Liver (tissue), 3 donors: ENCODE measurements at regions not wholly inside any gene's neighbourhood (a gene's known extent, or its start where the extent isn't known, plus 50 kb on each side); places are given as distances from the start of the nearest gene placed in this dataset.

ENCODE experiments used
- EGR1 ChIP-seq, 2 donors: IDR thresholded peaks; 2 replicates each; pipeline ENCODE4 v1.6.1; 2016 to 2018; ENCODE audit warnings: antibody characterized with exemption in 2 of 2, low read depth in 2 of 2
- FOXA1 ChIP-seq: IDR thresholded peaks from 2 replicates; pipeline ENCODE4 v1.6.1; 2016; ENCODE audit warnings: antibody characterized with exemption
- FOXA2 ChIP-seq: IDR thresholded peaks from 2 replicates; pipeline ENCODE4 v1.6.1; 2016; ENCODE audit warnings: antibody characterized with exemption
- GABPA ChIP-seq, 2 donors: IDR thresholded peaks in 1 of 2; conservative IDR thresholded peaks in 1 of 2; 2 replicates each; pipeline ENCODE4 v1.6.1; 2016; ENCODE audit warnings: antibody characterized with exemption in 2 of 2, mild to moderate bottlenecking in 1 of 2, moderate library complexity in 1 of 2
- RAD21 ChIP-seq, 2 donors: IDR thresholded peaks; 2 replicates each; pipeline ENCODE4 v1.6.1; 2016; ENCODE audit warnings: antibody characterized with exemption in 2 of 2, mild to moderate bottlenecking in 2 of 2
- RXRA ChIP-seq, 2 donors: IDR thresholded peaks; 2 replicates each; pipeline ENCODE4 v1.6.1; 2017 to 2018; ENCODE audit warnings: antibody characterized with exemption in 2 of 2, mild to moderate bottlenecking in 1 of 2
- SP1 ChIP-seq: IDR thresholded peaks from 2 replicates; pipeline ENCODE4 v1.6.1; 2018; ENCODE audit warnings: antibody characterized with exemption, mild to moderate bottlenecking
- TAF1 ChIP-seq: conservative IDR thresholded peaks from 2 replicates; pipeline ENCODE4 v1.6.1; 2016; ENCODE audit warnings: antibody characterized with exemption, mild to moderate bottlenecking
- YY1 ChIP-seq: IDR thresholded peaks from 2 replicates; pipeline ENCODE4 v1.6.1; 2016; ENCODE audit warnings: antibody characterized with exemption, mild to moderate bottlenecking
- TF ChIP-seq, protein P1 (sequence below): fragments of 150-350 bp; IDR thresholded peaks from 2 replicates; pipeline ENCODE4 v1.5.1; 2017; ENCODE audit warnings: improper control_type of control experiment, low read depth, low read length; ENCODE audit not compliant: missing input control
- TF ChIP-seq, protein P2 (sequence below): IDR thresholded peaks from 2 replicates; pipeline ENCODE4 v1.6.1; 2016; ENCODE audit warnings: antibody characterized with exemption
- TF ChIP-seq, protein P3 (sequence below): IDR thresholded peaks from 2 replicates; pipeline ENCODE4 v1.6.1; 2016; ENCODE audit warnings: antibody characterized with exemption
- donor health status: healthy.
- donor health status: healthy.

- TF ChIP-seq SP1 (no peak), TAF1 (no peak), YY1 (no peak), RXRA (IDR thresholded peaks at IDR 0.05) (no peak), FOXA2 (no peak), RAD21 (IDR thresholded peaks at IDR 0.05) (no peak), FOXA1 (no peak), EGR1 (IDR thresholded peaks at IDR 0.05; ENCODE audit: low read depth in 2 of 2) (no peak), GABPA (IDR thresholded peaks at IDR 0.05 in 1 of 2, conservative IDR thresholded peaks at IDR 0.05 in 1 of 2) (no peak)
- TF ChIP-seq, protein P1, sequence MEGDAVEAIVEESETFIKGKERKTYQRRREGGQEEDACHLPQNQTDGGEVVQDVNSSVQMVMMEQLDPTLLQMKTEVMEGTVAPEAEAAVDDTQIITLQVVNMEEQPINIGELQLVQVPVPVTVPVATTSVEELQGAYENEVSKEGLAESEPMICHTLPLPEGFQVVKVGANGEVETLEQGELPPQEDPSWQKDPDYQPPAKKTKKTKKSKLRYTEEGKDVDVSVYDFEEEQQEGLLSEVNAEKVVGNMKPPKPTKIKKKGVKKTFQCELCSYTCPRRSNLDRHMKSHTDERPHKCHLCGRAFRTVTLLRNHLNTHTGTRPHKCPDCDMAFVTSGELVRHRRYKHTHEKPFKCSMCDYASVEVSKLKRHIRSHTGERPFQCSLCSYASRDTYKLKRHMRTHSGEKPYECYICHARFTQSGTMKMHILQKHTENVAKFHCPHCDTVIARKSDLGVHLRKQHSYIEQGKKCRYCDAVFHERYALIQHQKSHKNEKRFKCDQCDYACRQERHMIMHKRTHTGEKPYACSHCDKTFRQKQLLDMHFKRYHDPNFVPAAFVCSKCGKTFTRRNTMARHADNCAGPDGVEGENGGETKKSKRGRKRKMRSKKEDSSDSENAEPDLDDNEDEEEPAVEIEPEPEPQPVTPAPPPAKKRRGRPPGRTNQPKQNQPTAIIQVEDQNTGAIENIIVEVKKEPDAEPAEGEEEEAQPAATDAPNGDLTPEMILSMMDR, result no peak
- TF ChIP-seq, protein P2, sequence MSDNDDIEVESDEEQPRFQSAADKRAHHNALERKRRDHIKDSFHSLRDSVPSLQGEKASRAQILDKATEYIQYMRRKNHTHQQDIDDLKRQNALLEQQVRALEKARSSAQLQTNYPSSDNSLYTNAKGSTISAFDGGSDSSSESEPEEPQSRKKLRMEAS, result no peak
- TF ChIP-seq, protein P3, sequence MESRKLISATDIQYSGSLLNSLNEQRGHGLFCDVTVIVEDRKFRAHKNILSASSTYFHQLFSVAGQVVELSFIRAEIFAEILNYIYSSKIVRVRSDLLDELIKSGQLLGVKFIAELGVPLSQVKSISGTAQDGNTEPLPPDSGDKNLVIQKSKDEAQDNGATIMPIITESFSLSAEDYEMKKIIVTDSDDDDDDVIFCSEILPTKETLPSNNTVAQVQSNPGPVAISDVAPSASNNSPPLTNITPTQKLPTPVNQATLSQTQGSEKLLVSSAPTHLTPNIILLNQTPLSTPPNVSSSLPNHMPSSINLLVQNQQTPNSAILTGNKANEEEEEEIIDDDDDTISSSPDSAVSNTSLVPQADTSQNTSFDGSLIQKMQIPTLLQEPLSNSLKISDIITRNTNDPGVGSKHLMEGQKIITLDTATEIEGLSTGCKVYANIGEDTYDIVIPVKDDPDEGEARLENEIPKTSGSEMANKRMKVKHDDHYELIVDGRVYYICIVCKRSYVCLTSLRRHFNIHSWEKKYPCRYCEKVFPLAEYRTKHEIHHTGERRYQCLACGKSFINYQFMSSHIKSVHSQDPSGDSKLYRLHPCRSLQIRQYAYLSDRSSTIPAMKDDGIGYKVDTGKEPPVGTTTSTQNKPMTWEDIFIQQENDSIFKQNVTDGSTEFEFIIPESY, result no peak
Observed at GRCh38 chr18:55072698-55073097, 113.4 kb upstream of the CCDC68 start.
